ENCODE measurements at regions not wholly inside any gene's neighbourhood (a gene's known extent, or its start where the extent isn't known, plus 50 kb on each side); places are given as distances from the start of the nearest gene placed in this dataset.
"Not testable (repeated sequence)": the region's sequence is repeated elsewhere in the genome, so short reads cannot be mapped to it uniquely, and the experiment has no call there.

DNA sequence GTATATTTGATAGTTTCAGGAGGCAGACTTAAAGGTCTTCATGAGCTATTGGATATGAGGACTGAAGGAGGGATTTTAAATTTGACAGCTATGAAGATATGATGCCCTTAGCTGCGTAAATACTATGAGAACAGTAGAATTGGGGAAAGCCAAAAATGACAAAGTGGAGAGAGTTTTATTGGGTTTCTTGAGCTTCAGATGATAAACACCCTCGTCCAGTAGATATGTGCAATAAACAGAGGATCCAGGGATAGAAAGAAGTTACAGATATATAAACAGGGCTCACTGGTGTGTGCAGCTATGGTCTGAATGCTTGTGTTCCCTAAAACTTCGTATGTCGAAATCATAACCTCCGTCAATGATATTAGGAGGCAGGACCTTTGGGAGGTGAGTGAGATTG, 131.3 kb downstream of the INHBA start:
- DNase-seq = no peak
- H3K27me3 Mint-ChIP-seq = no peaks in the 10 kb centered on the region

DNA sequence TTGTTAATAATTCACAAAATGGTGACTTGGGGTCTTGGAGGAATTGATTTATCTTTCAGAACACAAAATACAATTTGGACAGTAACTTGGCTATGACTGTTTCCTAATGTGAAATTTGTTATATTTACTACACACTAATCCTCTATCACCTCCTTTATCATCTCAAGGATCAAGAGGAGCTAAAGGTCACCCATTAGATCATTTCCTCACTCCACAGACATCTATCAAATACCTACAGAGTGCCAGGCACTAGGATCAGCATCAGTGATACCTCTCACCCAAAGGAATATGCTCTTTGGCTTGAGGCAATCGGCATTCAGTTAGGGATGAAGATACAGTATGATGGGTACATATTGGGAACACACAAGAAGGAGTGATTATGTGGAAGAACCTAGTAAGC, 132.1 kb downstream of the INHBA start:
- CTCF ChIA-PET = interaction anchor here (1.1 kb wide), 1 partner anchor 19 kb away, joined by 3 read pairs; no protein-coding TSS in a partner anchor
- no peak for DNase-seq
- Mint-ChIP-seq H3K36me3 (ENCODE audit: low read depth) (no peaks in the 10 kb centered on the region), H3K27me3 (no peaks in the 10 kb centered on the region), H3K27ac (no peak overlapping the region), H3K4me1 (no peaks in the 10 kb centered on the region), H3K4me3 (no peak overlapping the region), H3K9me3 (peaks cover 5% of the 10 kb centered on the region)
- POLR2A ChIA-PET = no interaction called here

More for the DNA sequence above, 131.3 kb downstream of the INHBA start:
- Mint-ChIP-seq H3K9me3 (peaks cover 5% of the 10 kb centered on the region), H3K27ac (no peak overlapping the region), H3K4me3 (no peak overlapping the region), H3K4me1 (no peaks in the 10 kb centered on the region), H3K36me3 (ENCODE audit: low read depth) (no peaks in the 10 kb centered on the region)
- POLR2A ChIA-PET = no interaction called here
- CTCF ChIA-PET = interaction anchor here (1.1 kb wide), 1 partner anchor 18 kb away, joined by 3 read pairs; no protein-coding TSS in a partner anchor

DNA sequence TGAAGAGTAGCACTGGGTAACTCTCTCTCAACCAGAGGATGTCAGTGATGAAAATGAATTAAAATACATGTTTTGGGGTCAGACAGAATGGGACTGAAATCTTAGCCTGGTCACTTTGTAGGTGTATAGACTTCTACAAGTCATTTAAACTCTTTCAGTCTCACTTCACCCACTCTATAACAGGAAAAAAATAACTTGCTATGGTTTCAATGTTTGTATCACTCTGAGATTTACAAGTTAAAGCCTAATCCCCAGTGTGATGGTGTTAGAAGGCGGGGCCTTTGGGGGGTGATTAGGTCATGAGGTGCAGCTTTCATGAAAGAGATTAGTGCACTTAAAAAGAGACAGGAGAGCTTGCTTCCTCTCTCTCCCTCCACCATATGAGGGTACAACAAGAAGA, 134.8 kb downstream of the INHBA start:
- ChIA-PET POLR2A (no interaction called here), CTCF (no interaction called here)

DNA sequence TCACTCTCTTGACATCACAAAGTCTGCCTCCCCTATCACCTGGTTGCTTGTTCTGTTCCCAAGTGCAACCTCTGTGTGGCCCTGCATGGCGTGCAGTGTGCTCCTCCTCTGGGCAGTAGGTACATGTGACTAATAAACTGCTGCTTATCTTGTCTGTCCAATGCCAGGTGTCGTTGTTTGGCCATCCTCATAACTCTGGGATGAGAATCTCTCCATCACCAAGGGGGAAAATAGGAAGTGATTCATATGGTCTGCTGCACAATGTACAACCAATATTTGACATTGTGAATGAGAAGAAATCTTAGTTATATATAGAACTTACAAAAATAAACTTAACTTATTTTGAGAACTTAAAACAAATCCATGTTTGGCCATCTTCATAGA, 135.2 kb downstream of the INHBA start:
- Mint-ChIP-seq H3K36me3 (ENCODE audit: low read depth) (no peaks in the 10 kb centered on the region), H3K27me3 (no peaks in the 10 kb centered on the region), H3K4me3 (no peak overlapping the region), H3K4me1 (no peaks in the 10 kb centered on the region), H3K9me3 (peaks cover 4% of the 10 kb centered on the region), H3K27ac (no peak overlapping the region)
- DNase-seq = no peak
- CTCF ChIA-PET = no interaction called here
- POLR2A ChIA-PET = no interaction called here

More for the DNA sequence above, 134.8 kb downstream of the INHBA start:
- DNase-seq = no peak
- no peaks in the 10 kb centered on the region for H3K36me3 Mint-ChIP-seq (ENCODE audit: low read depth)
- H3K9me3 Mint-ChIP-seq = peaks cover 4% of the 10 kb centered on the region
- H3K27ac Mint-ChIP-seq = no peak overlapping the region
- no peak overlapping the region for H3K4me3 Mint-ChIP-seq
- H3K27me3 Mint-ChIP-seq = no peaks in the 10 kb centered on the region
- H3K4me1 Mint-ChIP-seq = no peaks in the 10 kb centered on the region

DNA sequence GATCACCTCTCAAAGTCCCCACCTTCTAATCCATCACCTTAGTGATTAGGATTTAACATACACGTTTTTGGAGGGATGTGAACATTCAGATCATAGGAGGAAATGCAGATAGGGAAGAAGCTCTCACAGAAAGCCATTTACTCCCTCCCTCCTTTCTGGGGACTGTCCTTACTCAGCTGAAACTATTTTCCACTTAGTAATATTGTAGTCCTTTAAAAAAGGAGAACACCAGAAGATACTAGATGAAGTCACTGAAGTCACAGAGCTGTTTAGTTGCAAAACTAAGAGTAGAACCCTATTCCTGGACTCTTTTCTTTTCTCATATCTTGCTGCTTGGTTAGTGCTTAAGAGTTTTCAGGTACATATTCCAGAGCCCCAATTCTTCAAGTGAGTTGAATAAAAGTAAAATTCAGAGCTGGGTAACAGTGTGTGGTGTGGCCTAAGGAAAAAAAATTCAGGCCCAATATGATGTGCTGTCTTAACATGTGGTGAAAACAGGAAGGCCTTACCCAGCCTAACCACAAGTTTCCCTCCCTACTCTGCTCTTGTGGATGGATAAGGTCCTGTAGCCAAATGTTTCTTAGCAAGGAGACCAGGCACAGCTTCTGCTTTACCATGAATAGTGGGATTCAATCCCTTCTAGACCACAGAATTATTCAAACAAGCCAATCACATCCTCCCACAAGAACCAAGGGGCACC, 135.7 kb downstream of the INHBA start:
- Mint-ChIP-seq H3K4me3 (no peak overlapping the region), H3K36me3 (ENCODE audit: low read depth) (no peaks in the 10 kb centered on the region), H3K9me3 (peaks cover 4% of the 10 kb centered on the region), H3K4me1 (no peaks in the 10 kb centered on the region), H3K27me3 (no peaks in the 10 kb centered on the region), H3K27ac (no peak overlapping the region)
- POLR2A ChIA-PET = no interaction called here
- CTCF ChIA-PET = no interaction called here
- DNase-seq = no peak

DNA sequence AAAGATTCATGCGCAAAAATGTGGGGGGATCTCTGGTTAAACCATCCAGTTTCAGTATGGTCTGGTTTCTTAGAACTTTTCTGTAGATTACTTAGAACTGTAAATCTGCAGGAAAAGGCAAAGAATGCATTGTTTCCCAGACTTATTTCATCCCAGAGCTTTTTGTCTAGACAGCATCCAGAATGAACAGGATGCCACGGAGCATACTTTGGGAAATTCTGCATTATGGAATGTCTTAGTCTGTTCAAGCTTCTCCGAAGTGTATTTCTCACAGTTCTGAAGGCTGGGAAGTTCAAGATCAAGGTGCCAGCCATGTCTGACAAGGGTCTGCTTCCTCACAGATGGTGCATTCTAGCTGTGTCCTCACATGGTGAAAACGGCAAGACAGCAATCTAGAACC, 136.3 kb downstream of the INHBA start:
- Mint-ChIP-seq H3K27ac (no peak overlapping the region), H3K9me3 (peaks cover 4% of the 10 kb centered on the region), H3K4me1 (no peaks in the 10 kb centered on the region), H3K4me3 (no peak overlapping the region), H3K36me3 (ENCODE audit: low read depth) (no peaks in the 10 kb centered on the region), H3K27me3 (no peaks in the 10 kb centered on the region)
- CTCF ChIA-PET = no interaction called here
- POLR2A ChIA-PET = no interaction called here
- DNase-seq = no peak

DNA sequence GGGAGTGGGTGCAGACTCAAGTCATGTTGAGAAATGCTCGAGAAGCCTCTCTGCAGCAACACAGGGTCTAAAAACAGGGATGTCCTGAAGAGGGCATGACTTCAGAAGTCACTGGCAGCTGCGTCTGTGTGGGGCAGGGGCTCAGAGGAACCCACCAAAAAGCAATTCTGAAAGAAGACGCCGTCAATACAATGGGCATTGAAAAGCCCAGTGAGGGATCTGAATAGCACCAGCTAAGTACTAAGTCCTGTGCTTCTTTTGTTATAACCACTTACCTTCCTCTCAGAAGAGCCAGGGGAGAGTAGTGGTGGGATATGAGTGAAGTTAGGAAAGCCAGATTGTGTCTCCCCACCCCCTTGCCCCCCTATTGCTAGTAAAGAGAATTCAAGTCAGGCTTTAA, 137.2 kb downstream of the INHBA start:
- ChIA-PET POLR2A (no interaction called here), CTCF (no interaction called here)
- H3K27me3 Mint-ChIP-seq = no peaks in the 10 kb centered on the region
- H3K9me3 Mint-ChIP-seq = peaks cover 4% of the 10 kb centered on the region
- H3K4me1 Mint-ChIP-seq = no peaks in the 10 kb centered on the region
- H3K36me3 Mint-ChIP-seq (ENCODE audit: low read depth) = no peaks in the 10 kb centered on the region
- H3K4me3 Mint-ChIP-seq = no peak overlapping the region
- no peak overlapping the region for H3K27ac Mint-ChIP-seq
- DNase-seq = no peak

DNA sequence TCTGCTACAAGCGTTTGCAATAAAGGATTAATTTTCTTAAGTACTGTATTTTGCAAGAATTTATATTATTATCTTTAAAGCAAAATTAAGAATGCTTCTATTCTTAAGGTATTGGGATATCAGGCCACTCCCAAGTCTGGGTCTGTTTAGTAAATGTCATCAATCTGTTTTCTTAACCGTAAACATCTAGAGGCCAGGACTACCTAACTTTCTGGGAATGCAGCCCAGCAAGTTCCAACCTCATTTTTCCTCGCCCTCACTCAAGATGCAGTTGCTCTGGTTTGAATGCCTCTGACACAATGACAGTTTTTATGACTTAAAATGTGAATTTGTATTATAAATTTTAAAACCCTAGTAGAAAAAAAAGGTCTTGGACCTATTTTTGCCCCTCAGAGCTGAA, 143.5 kb downstream of the INHBA start:
- H3K9me3 Mint-ChIP-seq = peaks cover 11% of the 10 kb centered on the region
- H3K27ac Mint-ChIP-seq = no peak overlapping the region
- POLR2A ChIA-PET = no interaction called here
- no peak overlapping the region for H3K4me3 Mint-ChIP-seq
- DNase-seq = no peak
- no peaks in the 10 kb centered on the region for H3K4me1 Mint-ChIP-seq
- no peaks in the 10 kb centered on the region for H3K36me3 Mint-ChIP-seq (ENCODE audit: low read depth)
- no peaks in the 10 kb centered on the region for H3K27me3 Mint-ChIP-seq
- CTCF ChIA-PET = no interaction called here

DNA sequence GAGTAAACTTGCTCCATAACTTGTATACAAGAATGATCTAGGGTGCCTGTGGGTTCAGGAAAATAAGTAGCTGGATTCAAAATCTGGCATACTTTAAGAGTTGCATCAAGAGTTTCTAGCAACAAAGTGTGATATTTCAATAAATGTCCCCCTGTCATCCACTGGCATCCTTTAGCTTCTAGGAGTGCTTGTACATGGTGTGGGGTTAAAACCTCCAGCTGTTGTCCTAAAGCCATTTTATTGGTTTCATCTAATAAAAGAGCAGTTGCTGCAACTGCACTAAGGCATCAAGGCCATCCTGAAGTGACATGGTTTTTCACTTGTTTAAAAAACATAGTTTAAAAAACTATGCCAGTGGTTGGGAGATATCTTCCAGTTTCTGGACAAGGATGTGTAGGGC, 148.4 kb downstream of the INHBA start:
- Mint-ChIP-seq H3K9me3 (peaks cover 14% of the 10 kb centered on the region), H3K36me3 (ENCODE audit: low read depth) (no peaks in the 10 kb centered on the region), H3K27me3 (no peaks in the 10 kb centered on the region), H3K27ac (no peak overlapping the region), H3K4me3 (no peak overlapping the region), H3K4me1 (no peaks in the 10 kb centered on the region)
- no peak for DNase-seq
- CTCF ChIA-PET = no interaction called here
- POLR2A ChIA-PET = no interaction called here

DNA sequence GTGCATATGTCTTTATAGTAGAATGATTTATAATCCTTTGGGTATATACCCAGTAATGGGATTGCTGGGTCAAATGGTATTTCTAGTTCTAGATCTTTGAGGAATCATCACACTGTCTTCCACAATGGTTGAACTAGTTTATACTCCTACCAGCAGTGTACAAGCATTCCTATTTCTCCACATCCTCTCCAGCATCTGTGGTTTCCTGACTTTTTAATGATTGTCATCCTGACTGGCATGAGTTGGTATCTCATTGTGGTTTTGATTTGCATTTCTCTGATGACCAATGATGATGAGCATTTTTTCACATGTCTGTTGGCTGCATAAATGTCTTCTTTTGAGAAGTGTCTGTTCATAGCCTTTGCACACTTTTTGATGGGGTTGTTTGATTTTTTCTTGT, 152.8 kb downstream of the INHBA start:
- POLR2A ChIA-PET; H3K4me1 Mint-ChIP-seq; CTCF ChIA-PET; H3K36me3 Mint-ChIP-seq (ENCODE audit: low read depth); H3K27ac Mint-ChIP-seq; H3K4me3 Mint-ChIP-seq; DNase-seq; H3K27me3 Mint-ChIP-seq: not testable (repeated sequence)
- peaks cover 11% of the 10 kb centered on the region for H3K9me3 Mint-ChIP-seq

DNA sequence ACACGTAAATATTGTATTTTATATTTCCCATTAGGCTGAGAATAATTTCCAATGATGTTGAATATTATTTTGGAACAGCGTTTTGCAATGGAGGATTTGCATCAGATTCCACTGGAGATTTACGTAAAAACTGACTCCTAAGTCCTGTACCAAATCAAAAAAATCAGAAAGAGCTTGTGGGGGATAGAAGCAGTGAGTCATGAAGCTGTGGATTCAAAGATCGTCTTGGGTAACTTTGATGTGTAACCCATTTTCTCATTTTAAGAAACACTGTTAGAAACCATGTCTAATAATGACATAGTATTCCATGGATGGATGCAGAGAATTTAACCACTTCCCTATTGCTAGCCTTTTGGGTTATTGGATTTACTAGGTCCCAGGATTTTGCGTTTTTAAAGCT, 158.6 kb downstream of the INHBA start:
- POLR2A ChIA-PET = no interaction called here
- no peaks in the 10 kb centered on the region for H3K4me1 Mint-ChIP-seq
- CTCF ChIA-PET = no interaction called here
- peaks cover 5% of the 10 kb centered on the region for H3K9me3 Mint-ChIP-seq
- H3K27me3 Mint-ChIP-seq = no peaks in the 10 kb centered on the region
- H3K27ac Mint-ChIP-seq = no peak overlapping the region
- no peaks in the 10 kb centered on the region for H3K36me3 Mint-ChIP-seq (ENCODE audit: low read depth)
- no peak overlapping the region for H3K4me3 Mint-ChIP-seq
- no peak for DNase-seq

DNA sequence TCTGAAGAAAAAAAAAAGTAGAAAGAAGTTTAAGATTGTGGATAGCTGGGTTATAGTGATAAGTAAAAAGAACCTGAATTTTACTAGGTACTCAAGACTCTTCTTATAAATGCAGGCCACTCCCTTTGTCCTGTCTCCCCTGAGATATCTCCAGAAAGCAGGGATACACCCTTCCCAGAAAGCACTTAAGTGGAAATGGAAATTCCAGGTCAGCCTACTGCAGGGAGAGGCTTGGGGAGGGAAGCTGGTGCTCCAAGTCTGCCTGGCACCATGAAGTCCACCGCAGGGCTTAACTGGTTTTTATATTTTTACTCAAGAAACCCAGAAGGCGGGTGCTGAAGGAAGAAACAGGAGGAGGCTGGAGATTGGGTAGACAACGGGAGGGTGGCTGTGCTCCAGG, 162.3 kb downstream of the INHBA start:
- Mint-ChIP-seq H3K9me3 (no peaks in the 10 kb centered on the region), H3K27me3 (no peaks in the 10 kb centered on the region), H3K36me3 (ENCODE audit: low read depth) (no peaks in the 10 kb centered on the region), H3K4me1 (no peaks in the 10 kb centered on the region), H3K4me3 (no peak overlapping the region), H3K27ac (no peak overlapping the region)
- ChIA-PET CTCF (no interaction called here), POLR2A (no interaction called here)
- no peak for DNase-seq

DNA sequence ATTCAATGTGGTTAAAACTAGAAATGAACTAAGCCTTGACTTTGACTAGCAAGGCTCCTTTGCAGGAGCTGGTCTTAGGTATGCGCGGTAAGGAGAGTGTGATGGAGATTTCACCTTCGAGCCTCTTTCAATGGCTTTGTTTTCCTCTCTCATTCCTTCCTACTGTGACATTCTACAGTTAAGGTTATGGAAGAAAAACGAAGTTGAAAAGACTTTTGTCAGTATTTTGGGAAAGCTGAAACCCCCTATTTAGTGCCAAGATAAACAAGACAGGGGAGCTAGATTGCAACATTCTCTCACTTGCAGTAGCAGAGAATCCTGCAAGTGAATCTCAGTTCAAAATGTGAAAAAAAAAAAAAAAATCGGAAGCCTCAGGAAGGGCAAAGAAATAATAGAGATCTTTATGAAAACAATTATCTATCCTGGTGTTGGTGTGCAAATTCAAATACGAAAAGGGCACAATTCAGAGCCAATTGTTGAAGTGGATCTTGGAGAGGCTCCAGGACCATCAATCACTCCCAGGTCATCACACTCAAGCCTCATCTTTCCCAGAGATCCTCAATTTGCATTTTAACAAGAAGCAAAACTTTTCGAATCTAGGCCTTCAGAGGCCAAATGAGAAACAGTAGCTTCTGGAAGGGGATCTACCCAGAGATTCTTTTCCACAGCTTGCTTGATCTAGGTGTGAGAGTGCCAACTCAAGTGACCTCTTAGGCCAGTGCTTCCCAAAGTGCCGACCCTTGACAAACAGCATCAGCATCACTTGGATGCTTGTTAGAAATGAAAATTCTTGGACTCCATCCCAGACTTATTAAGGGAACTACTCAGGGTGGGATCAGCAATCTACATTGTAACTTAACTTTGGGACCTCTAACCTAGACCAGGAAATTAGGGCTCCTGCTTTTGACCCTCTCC, 163.8 kb downstream of the INHBA start:
- no peaks in the 10 kb centered on the region for H3K36me3 Mint-ChIP-seq (ENCODE audit: low read depth)

More for the DNA sequence above, 163.8 kb downstream of the INHBA start:
- Mint-ChIP-seq H3K27me3 (no peaks in the 10 kb centered on the region), H3K9me3 (no peaks in the 10 kb centered on the region), H3K4me3 (no peak overlapping the region), H3K27ac (no peak overlapping the region), H3K4me1 (no peaks in the 10 kb centered on the region)
- CTCF ChIA-PET = interaction anchor here (0.6 kb wide), 1 partner anchor 17 kb away, joined by 4 read pairs; no protein-coding TSS in a partner anchor
- POLR2A ChIA-PET = no interaction called here
- no peak for DNase-seq
